ENCODE measurements at regions not wholly inside any gene's neighbourhood (a gene's known extent, or its start where the extent isn't known, plus 50 kb on each side); places are given as distances from the start of the nearest gene placed in this dataset.

DNA sequence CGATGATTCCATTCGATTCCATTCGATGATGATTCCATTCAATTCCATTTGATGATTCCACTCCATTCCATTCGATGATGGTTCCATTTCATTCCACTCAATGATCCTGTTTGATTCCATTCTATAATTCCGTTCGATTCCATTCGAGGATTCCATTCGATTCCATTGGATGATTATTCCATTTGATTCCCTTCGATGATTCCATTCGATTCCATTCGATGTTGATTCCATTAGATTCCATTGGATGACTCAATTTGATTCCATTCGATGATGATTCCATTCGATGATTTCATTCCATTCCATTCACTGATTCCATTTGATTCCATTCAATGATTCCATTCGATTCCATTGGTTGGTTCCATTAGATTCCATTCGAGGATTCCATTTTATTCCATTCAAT is 1084.4 kb downstream of the RPIA start:
- H3K79me2 ChIP-seq (ENCODE audit: insufficient read depth, low read length): no peaks in the 10 kb centered on the region
- H3K9ac ChIP-seq (ENCODE audit: low read length): no peak overlapping the region
- H3K36me3 ChIP-seq (ENCODE audit: insufficient read depth, low read length): no peaks in the 10 kb centered on the region
- no peaks in the 10 kb centered on the region for H4K20me1 ChIP-seq (ENCODE audit: insufficient read depth, low read length)
- H3K9me3 Mint-ChIP-seq (ENCODE audit: unreplicated experiment): peaks cover 77% of the 10 kb centered on the region
- H3K4me1 Mint-ChIP-seq (ENCODE audit: low read depth, unreplicated experiment): no peaks in the 10 kb centered on the region
- H3K27ac Mint-ChIP-seq (ENCODE audit: unreplicated experiment): no peak overlapping the region
- no peak overlapping the region for H3K4me2 ChIP-seq (ENCODE audit: low read length)
- no peaks in the 10 kb centered on the region for H3K27me3 Mint-ChIP-seq (ENCODE audit: low read depth, unreplicated experiment)
- TF ChIP-seq CTCF (IDR thresholded peaks at IDR 0.05; ENCODE audit: insufficient read depth, low read depth, low read length): no peak
- no peak for TF ChIP-seq EZH2 (IDR thresholded peaks at IDR 0.05; ENCODE audit: insufficient read depth, low read length)
- H3K4me3 ChIP-seq (ENCODE audit: insufficient read depth, low read depth, low read length): no peak overlapping the region
- H3K4me1 ChIP-seq (ENCODE audit: insufficient read depth, low read length): no peaks in the 10 kb centered on the region
- H3K9me3 ChIP-seq (ENCODE audit: insufficient read depth, low read depth, low read length): peaks cover 56% of the 10 kb centered on the region
- H3K27ac ChIP-seq (ENCODE audit: low read depth, low read length): no peak overlapping the region
- H3K27me3 ChIP-seq (ENCODE audit: insufficient read depth, low read length): no peaks in the 10 kb centered on the region
- H3K4me3 Mint-ChIP-seq (ENCODE audit: unreplicated experiment): no peak overlapping the region
- DNase-seq (ENCODE audit: low read depth) (no peak), FAIRE-seq (no peak)
- H2AFZ ChIP-seq (ENCODE audit: low read depth, low read length): no peak overlapping the region
- no peaks in the 10 kb centered on the region for H3K36me3 Mint-ChIP-seq (ENCODE audit: low read depth, unreplicated experiment)

- H3K4me1 Mint-ChIP-seq (ENCODE audit: low read depth, unreplicated experiment): no peaks in the 10 kb centered on the region
- TF ChIP-seq EZH2 (IDR thresholded peaks at IDR 0.05; ENCODE audit: insufficient read depth, low read length) (no peak), CTCF (IDR thresholded peaks at IDR 0.05; ENCODE audit: insufficient read depth, low read depth, low read length) (no peak)
- H3K9me3 ChIP-seq (ENCODE audit: insufficient read depth, low read depth, low read length): peaks cover 60% of the 10 kb centered on the region
Observed at GRCh38 chr2:89780318-89780717, 1088.8 kb downstream of the RPIA start.

DNA sequence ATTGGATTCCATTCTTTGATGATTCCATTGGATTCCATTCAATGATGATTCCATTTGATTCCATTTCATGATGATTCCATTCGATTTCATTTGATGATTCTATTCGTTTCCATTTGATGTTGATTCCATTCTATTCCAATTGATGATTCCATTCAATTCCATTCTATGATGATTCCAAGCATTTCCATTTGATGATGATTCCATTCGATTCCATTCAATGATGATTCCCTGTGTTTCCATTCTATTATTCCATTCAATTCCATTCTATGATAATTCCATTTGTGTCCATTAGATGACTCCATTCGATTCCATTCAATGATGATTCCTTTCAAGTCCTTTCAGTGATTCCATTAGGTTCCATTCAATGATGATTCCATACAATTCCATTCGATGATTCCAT is 1090.5 kb downstream of the RPIA start:
- TF ChIP-seq CTCF (IDR thresholded peaks at IDR 0.05; ENCODE audit: insufficient read depth, low read depth, low read length) (no peak), EZH2 (IDR thresholded peaks at IDR 0.05; ENCODE audit: insufficient read depth, low read length) (no peak)
- H3K4me1 Mint-ChIP-seq (ENCODE audit: low read depth, unreplicated experiment): no peaks in the 10 kb centered on the region
- no peak overlapping the region for H3K9ac ChIP-seq (ENCODE audit: low read length)
- H3K27ac ChIP-seq (ENCODE audit: low read depth, low read length): no peak overlapping the region
- H3K36me3 ChIP-seq (ENCODE audit: insufficient read depth, low read length): no peaks in the 10 kb centered on the region
- no peaks in the 10 kb centered on the region for H3K79me2 ChIP-seq (ENCODE audit: insufficient read depth, low read length)
- FAIRE-seq (no peak), DNase-seq (ENCODE audit: low read depth) (no peak)
- H4K20me1 ChIP-seq (ENCODE audit: insufficient read depth, low read length): no peaks in the 10 kb centered on the region
- H2AFZ ChIP-seq (ENCODE audit: low read depth, low read length): no peak overlapping the region
- no peaks in the 10 kb centered on the region for H3K27me3 Mint-ChIP-seq (ENCODE audit: low read depth, unreplicated experiment)
- peaks cover 51% of the 10 kb centered on the region for H3K9me3 ChIP-seq (ENCODE audit: insufficient read depth, low read depth, low read length)
- no peak overlapping the region for H3K4me2 ChIP-seq (ENCODE audit: low read length)
- H3K4me3 ChIP-seq (ENCODE audit: insufficient read depth, low read depth, low read length): no peak overlapping the region
- H3K27me3 ChIP-seq (ENCODE audit: insufficient read depth, low read length): no peaks in the 10 kb centered on the region
- H3K4me1 ChIP-seq (ENCODE audit: insufficient read depth, low read length): no peaks in the 10 kb centered on the region
- peaks cover 85% of the 10 kb centered on the region for H3K9me3 Mint-ChIP-seq (ENCODE audit: unreplicated experiment)
- no peak overlapping the region for H3K27ac Mint-ChIP-seq (ENCODE audit: unreplicated experiment)
- no peak overlapping the region for H3K4me3 Mint-ChIP-seq (ENCODE audit: unreplicated experiment)
- H3K36me3 Mint-ChIP-seq (ENCODE audit: low read depth, unreplicated experiment): no peaks in the 10 kb centered on the region

More at GRCh38 chr2:89780318-89780717, 1088.8 kb downstream of the RPIA start:
- no peaks in the 10 kb centered on the region for H3K27me3 ChIP-seq (ENCODE audit: insufficient read depth, low read length)
- no peaks in the 10 kb centered on the region for H3K27me3 Mint-ChIP-seq (ENCODE audit: low read depth, unreplicated experiment)
- no peaks in the 10 kb centered on the region for H3K79me2 ChIP-seq (ENCODE audit: insufficient read depth, low read length)
- H3K27ac ChIP-seq (ENCODE audit: low read depth, low read length): no peak overlapping the region
- H3K4me3 ChIP-seq (ENCODE audit: insufficient read depth, low read depth, low read length): no peak overlapping the region
- no peaks in the 10 kb centered on the region for H3K4me1 ChIP-seq (ENCODE audit: insufficient read depth, low read length)
- H3K36me3 ChIP-seq (ENCODE audit: insufficient read depth, low read length): no peaks in the 10 kb centered on the region
- FAIRE-seq (no peak), DNase-seq (ENCODE audit: low read depth) (no peak)
- H3K4me2 ChIP-seq (ENCODE audit: low read length): no peak overlapping the region
- H3K36me3 Mint-ChIP-seq (ENCODE audit: low read depth, unreplicated experiment): no peaks in the 10 kb centered on the region
- no peak overlapping the region for H2AFZ ChIP-seq (ENCODE audit: low read depth, low read length)
- no peak overlapping the region for H3K4me3 Mint-ChIP-seq (ENCODE audit: unreplicated experiment)
- H4K20me1 ChIP-seq (ENCODE audit: insufficient read depth, low read length): no peaks in the 10 kb centered on the region
- H3K9ac ChIP-seq (ENCODE audit: low read length): no peak overlapping the region
- peaks cover 88% of the 10 kb centered on the region for H3K9me3 Mint-ChIP-seq (ENCODE audit: unreplicated experiment)
- H3K27ac Mint-ChIP-seq (ENCODE audit: unreplicated experiment): no peak overlapping the region
